ENCODE measurements at regions not wholly inside any gene's neighbourhood (a gene's known extent, or its start where the extent isn't known, plus 50 kb on each side); places are given as distances from the start of the nearest gene placed in this dataset.

GRCh38 chr12:4859478-4860210 lies 50.1 kb upstream of the KCNA1 start:
- DNase-seq = no peak

All from CD4-positive, alpha-beta T cell treated with Interleukin-12 subunit alpha and Interleukin-12 subunit beta, for 1 hour (primary cell).